ENCODE measurements at regions not wholly inside any gene's neighbourhood (a gene's known extent, or its start where the extent isn't known, plus 50 kb on each side); places are given as distances from the start of the nearest gene placed in this dataset.

- Histone ChIP-seq H3K4me1 (no peaks in the 10 kb centered on the region), H3K9me3 (no peaks in the 10 kb centered on the region), H3K36me3 (no peaks in the 10 kb centered on the region), H3K27me3 (no peaks in the 10 kb centered on the region), H3K27ac (no peak overlapping the region), H3K4me3 (no peak overlapping the region)
- no peak for ATAC-seq
- intact Hi-C loops (cut with DNase I), result no loop called here
- DNase-seq, result no peak
- TF ChIP-seq, protein P1, sequence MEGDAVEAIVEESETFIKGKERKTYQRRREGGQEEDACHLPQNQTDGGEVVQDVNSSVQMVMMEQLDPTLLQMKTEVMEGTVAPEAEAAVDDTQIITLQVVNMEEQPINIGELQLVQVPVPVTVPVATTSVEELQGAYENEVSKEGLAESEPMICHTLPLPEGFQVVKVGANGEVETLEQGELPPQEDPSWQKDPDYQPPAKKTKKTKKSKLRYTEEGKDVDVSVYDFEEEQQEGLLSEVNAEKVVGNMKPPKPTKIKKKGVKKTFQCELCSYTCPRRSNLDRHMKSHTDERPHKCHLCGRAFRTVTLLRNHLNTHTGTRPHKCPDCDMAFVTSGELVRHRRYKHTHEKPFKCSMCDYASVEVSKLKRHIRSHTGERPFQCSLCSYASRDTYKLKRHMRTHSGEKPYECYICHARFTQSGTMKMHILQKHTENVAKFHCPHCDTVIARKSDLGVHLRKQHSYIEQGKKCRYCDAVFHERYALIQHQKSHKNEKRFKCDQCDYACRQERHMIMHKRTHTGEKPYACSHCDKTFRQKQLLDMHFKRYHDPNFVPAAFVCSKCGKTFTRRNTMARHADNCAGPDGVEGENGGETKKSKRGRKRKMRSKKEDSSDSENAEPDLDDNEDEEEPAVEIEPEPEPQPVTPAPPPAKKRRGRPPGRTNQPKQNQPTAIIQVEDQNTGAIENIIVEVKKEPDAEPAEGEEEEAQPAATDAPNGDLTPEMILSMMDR (IDR thresholded peaks at IDR 0.05), result no peak
Measured at GRCh38 chr3:103403191-103403590, 968.4 kb downstream of the ZPLD1 start.

- intact Hi-C loops (cut with DNase I), result no loop called here
- DNase-seq, result no peak
- Histone ChIP-seq H3K4me1 (no peaks in the 10 kb centered on the region), H3K27ac (no peak overlapping the region), H3K27me3 (no peaks in the 10 kb centered on the region), H3K36me3 (no peaks in the 10 kb centered on the region), H3K9me3 (no peaks in the 10 kb centered on the region), H3K4me3 (no peak overlapping the region)
- no peak for ATAC-seq
- TF ChIP-seq, protein P1 (IDR thresholded peaks at IDR 0.05), result no peak
Measured at GRCh38 chr3:103406320-103406850, 971.6 kb downstream of the ZPLD1 start.

- ATAC-seq (peak; percentile 24), DNase-seq (no peak)
- no peaks in the 10 kb centered on the region for H3K36me3 ChIP-seq
- no peak overlapping the region for H3K27ac ChIP-seq
- no peak overlapping the region for H3K4me3 ChIP-seq
- TF ChIP-seq, protein P1 (IDR thresholded peaks at IDR 0.05), result no peak
- H3K9me3 ChIP-seq, result no peaks in the 10 kb centered on the region
- H3K4me1 ChIP-seq, result no peaks in the 10 kb centered on the region
- no peaks in the 10 kb centered on the region for H3K27me3 ChIP-seq
- intact Hi-C loops (cut with DNase I), result no loop called here
Measured at GRCh38 chr3:103410231-103410630, 975.4 kb downstream of the ZPLD1 start.

GRCh38 chr3:103421460-103421859 lies 986.6 kb downstream of the ZPLD1 start:
- no peaks in the 10 kb centered on the region for H3K36me3 ChIP-seq
- no peaks in the 10 kb centered on the region for H3K27me3 ChIP-seq
- intact Hi-C loops (cut with DNase I), result no loop called here
- H3K4me3 ChIP-seq, result no peak overlapping the region
- H3K9me3 ChIP-seq, result no peaks in the 10 kb centered on the region
- no peak overlapping the region for H3K27ac ChIP-seq
- TF ChIP-seq, protein P1 (IDR thresholded peaks at IDR 0.05), result no peak
- DNase-seq (no peak), ATAC-seq (no peak)
- no peaks in the 10 kb centered on the region for H3K4me1 ChIP-seq

DNA sequence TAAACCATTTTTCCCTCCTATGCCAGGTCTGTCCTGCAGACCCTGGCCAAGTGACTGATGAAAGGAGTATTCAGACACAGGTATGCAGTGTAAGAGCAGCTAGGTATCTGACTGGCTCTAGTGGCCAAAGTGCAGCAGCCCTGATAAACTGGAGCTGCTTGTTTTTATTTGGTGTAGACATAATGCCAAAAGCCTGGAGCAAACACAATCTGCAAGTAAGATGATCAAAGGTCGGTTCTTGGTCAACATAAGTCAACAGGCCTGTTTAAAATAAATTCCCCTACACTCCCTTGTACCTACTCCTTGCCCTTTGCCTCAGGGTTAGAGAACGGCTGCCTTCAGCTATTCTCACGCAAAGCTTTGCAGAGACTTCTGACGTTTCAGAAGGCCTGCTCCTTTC lies 1003.1 kb downstream of the ZPLD1 start:
- TF ChIP-seq, protein P1 (IDR thresholded peaks at IDR 0.05), result no peak
- H3K36me3 ChIP-seq, result no peaks in the 10 kb centered on the region
- no peak for DNase-seq
- no peaks in the 10 kb centered on the region for H3K9me3 ChIP-seq
- ATAC-seq, result no peak
- no peaks in the 10 kb centered on the region for H3K27me3 ChIP-seq
- no peak overlapping the region for H3K27ac ChIP-seq
- no peak overlapping the region for H3K4me3 ChIP-seq
- no peaks in the 10 kb centered on the region for H3K4me1 ChIP-seq
- intact Hi-C loops (cut with DNase I), result no loop called here

Measured in upper lobe of right lung (tissue), 1 donor.